HepG2 (cell line): ENCODE measurements at regions not wholly inside any gene's neighbourhood (a gene's known extent, or its start where the extent isn't known, plus 50 kb on each side); places are given as distances from the start of the nearest gene placed in this dataset.

Experiments
- ATAC-seq: fragments of 200-7000 bp; cut with Tn5 transposase; 3 replicates; pipeline ENCODE4 v1.9.1; 2020; ENCODE audit warnings: mild to moderate bottlenecking, moderate library complexity
- BruUV-seq: library from RNA; stranded (reverse); fragments of 400-500 nt; replicated peaks from 2 replicates; lab custom pipeline; 2021; lab: Mats Ljungman, UMichigan
- CTCF ChIA-PET: fragments of 300-600 bp; formaldehyde crosslinking; extraction: SDS; loops from one replicate; lab custom pipeline; 2021; ENCODE audit warnings: low total read pairs, inconsistent platforms, low intra/inter-chr PET ratio; lab: Yijun Ruan, JAX
- POLR2A ChIA-PET: fragments of 350-600 bp; sonication (Branson Sonifier 250); formaldehyde crosslinking; loops from one replicate; lab custom pipeline; 2020; ENCODE audit warnings: antibody characterized with exemption, inconsistent platforms; lab: Yijun Ruan, JAX
- DNase-seq: peaks from one replicate; pipeline ENCODE4 v3.0.0-alpha.2; 2015; ENCODE audit warnings: low spot score
- FAIRE-seq: peaks from 3 replicates; lab custom pipeline; 2011; peaks lifted over from hg19 to GRCh38; lab: Jason Lieb, UNC
- H2AFZ ChIP-seq: one replicate; pipeline ENCODE4 v1.6.1; 2011; ENCODE audit warnings: low read length, inconsistent platforms
- H3K27ac ChIP-seq: fragments of 300-600 bp; 3 replicates; pipeline ENCODE4 v1.8.0; 2011; ENCODE audit warnings: mixed run types, mild to moderate bottlenecking, mixed read lengths, low read length, inconsistent platforms; ENCODE audit not compliant: insufficient read depth; ENCODE audit errors: extremely low read length
- H3K27me3 ChIP-seq, 2 experiments: fragments of 200-600 bp in 1 of 2; 2 replicates in 1 of 2; 3 replicates in 1 of 2; pipeline versions ENCODE4 v1.6.0 to v1.8.0; 2011; ENCODE audit warnings: low read length in 2 of 2, mild to moderate bottlenecking in 2 of 2, moderate library complexity in 2 of 2, inconsistent platforms in 1 of 2; ENCODE audit not compliant: insufficient read depth in 2 of 2, control insufficient read depth in 1 of 2
- H3K36me3 ChIP-seq, 2 experiments: fragments of 200-600 bp in 1 of 2; replicated peaks in 1 of 2; 2 replicates in 1 of 2; 3 replicates in 1 of 2; pipeline versions ENCODE4 v1.5.1 to v1.8.0; 2011; ENCODE audit warnings: low read length in 2 of 2, inconsistent platforms in 1 of 2; ENCODE audit not compliant: insufficient read depth in 2 of 2, control insufficient read depth in 1 of 2
- H3K4me1 ChIP-seq: 2 replicates; pipeline ENCODE4 v1.5.1; 2012; ENCODE audit warnings: low read length, inconsistent platforms; ENCODE audit not compliant: insufficient read depth
- H3K4me2 ChIP-seq: 2 replicates; pipeline ENCODE4 v1.6.0; 2011; ENCODE audit warnings: low read depth, low read length, inconsistent platforms
- H3K4me3 ChIP-seq, 3 experiments: fragments of 200-600 bp in 1 of 3; sonication (generic), shearing (Covaris generic) in 1 of 3; replicated peaks in 1 of 3; 2 replicates each; pipeline ENCODE4 v1.5.1; 2011 to 2016; ENCODE audit warnings: low read length in 3 of 3, inconsistent platforms in 2 of 3, low read depth in 2 of 3, mild to moderate bottlenecking in 2 of 3, control low read depth in 1 of 3, mixed read lengths in 1 of 3; ENCODE audit not compliant: insufficient read depth in 1 of 3
- H3K79me2 ChIP-seq: one replicate; pipeline ENCODE4 v1.6.1; 2011; ENCODE audit warnings: low read length, inconsistent platforms; ENCODE audit not compliant: insufficient read depth
- H3K9ac ChIP-seq: 2 replicates; pipeline ENCODE4 v1.6.0; 2011; ENCODE audit warnings: mild to moderate bottlenecking, low read depth, low read length, inconsistent platforms; ENCODE audit not compliant: insufficient read depth
- H3K9me3 ChIP-seq: 2 replicates; pipeline ENCODE4 v1.5.1; 2012; ENCODE audit warnings: mild to moderate bottlenecking, low read length
- H4K20me1 ChIP-seq: 2 replicates; pipeline ENCODE4 v1.6.0; 2011; ENCODE audit warnings: inconsistent platforms, mild to moderate bottlenecking, low read length, moderate library complexity; ENCODE audit not compliant: insufficient read depth
- ARHGAP35 ChIP-seq: sonication (generic); formaldehyde crosslinking; IDR thresholded peaks from 2 replicates; pipeline ENCODE4 v1.9.0; 2022; ENCODE audit warnings: mild to moderate bottlenecking, inconsistent platforms, moderate library complexity, missing genetic modification reagents, borderline replicate concordance
- ATF7 ChIP-seq, 2 experiments: fragments of 450-650 bp in 1 of 2; sonication (generic) in 1 of 2; formaldehyde crosslinking in 1 of 2; IDR thresholded peaks; 2 replicates each; pipeline versions ENCODE4 v1.4.0 to v1.6.1; 2016 to 2020; ENCODE audit warnings: antibody characterized with exemption in 1 of 2, mild to moderate bottlenecking in 1 of 2, missing genetic modification reagents in 1 of 2
- NFKBIZ ChIP-seq: IDR thresholded peaks from 2 replicates; pipeline ENCODE4 v1.6.1; 2018; ENCODE audit warnings: missing genetic modification reagents, missing compliant biosample characterization
- PCBP1 ChIP-seq: fragments of 200-400 bp; formaldehyde crosslinking; IDR thresholded peaks from 2 replicates; pipeline ENCODE4 v1.6.1; 2017; ENCODE audit warnings: mild to moderate bottlenecking, low read depth, low read length, borderline replicate concordance
- SP1 ChIP-seq, 2 experiments: fragments of 450-650 bp in 1 of 2; sonication (generic) in 1 of 2; formaldehyde crosslinking in 1 of 2; IDR thresholded peaks; 2 replicates each; pipeline versions ENCODE4 v1.4.0 to v1.6.1; 2016 to 2020; ENCODE audit warnings: missing genetic modification reagents in 1 of 2
- ZNF281 ChIP-seq: sonication (generic); formaldehyde crosslinking; IDR thresholded peaks from 2 replicates; pipeline ENCODE4 v1.4.0; 2020; ENCODE audit warnings: missing genetic modification reagents, borderline replicate concordance
- ZNF574 ChIP-seq: sonication (generic); formaldehyde crosslinking; IDR thresholded peaks from 2 replicates; pipeline ENCODE4 v1.4.0; 2020; ENCODE audit warnings: missing genetic modification reagents
- ZNF652 ChIP-seq: IDR thresholded peaks from 2 replicates; pipeline ENCODE4 v1.6.1; 2016; ENCODE audit warnings: low read depth, borderline replicate concordance
- WGBS: methylation state at CpG from one replicate; pipeline ENCODE4 v1.1.6; 2017; ENCODE audit warnings: low lambda C conversion rate; 5-methylcytosine and 5-hydroxymethylcytosine counted together
- in situ Hi-C: cut with HindIII; loops from 2 replicates; pipeline ENCODE4 v1.10.0; 2017; ENCODE audit warnings: low pct_unique_long_range_greater_than_20kb; ENCODE audit not compliant: extremely low pct_ligation_motif_present
- intact Hi-C: fragments of 100-400 bp; cut with micrococcal nuclease; formaldehyde crosslinking; loops from one replicate; pipeline ENCODE4 v1.10.0; 2022; ENCODE audit not compliant: unreplicated experiment

- no peak for TF ChIP-seq ATF7 (IDR thresholded peaks at IDR 0.05)
- TF ChIP-seq ATF7 (CRISPR knock-in tag; IDR thresholded peaks at IDR 0.05), result no peak
- TF ChIP-seq, all 625 proteins: peak for 0
Measured at GRCh38 chr1:201645956-201646355, 107.0 kb downstream of the NAV1 start (continued).

GRCh38 chr1:201646411-201647022 is 107.6 kb downstream of the NAV1 start:
- no peak for ATAC-seq
- DNase-seq, result no peak
- Histone ChIP-seq H3K9me3 (no peaks in the 10 kb centered on the region), H3K4me3 (no peak overlapping the region), H3K9ac (no peak overlapping the region), H3K4me2 (no peak overlapping the region), H2AFZ (no peak overlapping the region), H3K27ac (no peak overlapping the region), H3K4me1 (no peaks in the 10 kb centered on the region), H3K27me3 (peaks cover 8 to 46% of the 10 kb centered on the region in 2 experiments; a peak in 4 of 5 replicates), H3K79me2 (no peaks in the 10 kb centered on the region), H3K36me3 (no peaks in the 10 kb centered on the region), H4K20me1 (no peaks in the 10 kb centered on the region)
- in situ Hi-C loops, result no loop called here
- ChIA-PET POLR2A (no interaction called here), CTCF (no interaction called here)
- no peak for FAIRE-seq
- no TSS peak for BruUV-seq
- 24% methylated on average over 8 of the region's 8 CpGs for WGBS
- intact Hi-C loops, result no loop called here
- TF ChIP-seq NFKBIZ (CRISPR knock-in tag) (no peak), PCBP1 (no peak), ZNF652 (CRISPR knock-in tag) (no peak), ZNF281 (no peak), ARHGAP35 (no peak), ZNF574 (CRISPR knock-in tag) (no peak), SP1 (IDR thresholded peaks at IDR 0.05) (no peak), SP1 (CRISPR knock-in tag; IDR thresholded peaks at IDR 0.05) (no peak)
